Aorta (tissue), 5 donors: ENCODE measurements at regions not wholly inside any gene's neighbourhood (a gene's known extent, or its start where the extent isn't known, plus 50 kb on each side); places are given as distances from the start of the nearest gene placed in this dataset.

Experiments used
- ATAC-seq: fragments of 200-7000 bp; cut with Tn5 transposase; one replicate; pipeline ENCODE4 v1.9.1; 2022; ENCODE audit warnings: moderate library complexity; ENCODE audit not compliant: low FRiP score
- DNase-seq, 2 donors: peaks; one replicate each; pipeline ENCODE4 v3.0.0-alpha.2; 2020
- H3K27ac ChIP-seq, 2 donors: one replicate each; pipeline ENCODE4 v1.5.1; 2013; ENCODE audit warnings: low read length in 2 of 2, mild to moderate bottlenecking in 2 of 2, moderate library complexity in 2 of 2, control low read depth in 1 of 2, inconsistent platforms in 1 of 2, low read depth in 1 of 2
- H3K27me3 ChIP-seq, 2 donors: one replicate each; pipeline ENCODE4 v1.6.1; 2013; ENCODE audit warnings: control low read depth in 1 of 2, low read length in 1 of 2, mild to moderate bottlenecking in 1 of 2, moderate library complexity in 1 of 2; ENCODE audit not compliant: insufficient read depth in 2 of 2, control insufficient read depth in 1 of 2
- H3K36me3 ChIP-seq, 2 donors: one replicate each; pipeline ENCODE4 v1.6.1; 2013; ENCODE audit warnings: control low read depth in 1 of 2, low read length in 1 of 2, mild to moderate bottlenecking in 1 of 2; ENCODE audit not compliant: insufficient read depth in 2 of 2, control insufficient read depth in 1 of 2
- H3K4me1 ChIP-seq, 2 donors: one replicate each; pipeline ENCODE4 v1.6.1; 2013; ENCODE audit warnings: low read length in 2 of 2, control low read depth in 1 of 2, mild to moderate bottlenecking in 1 of 2, moderate library complexity in 1 of 2; ENCODE audit not compliant: insufficient read depth in 2 of 2, control insufficient read depth in 1 of 2
- H3K4me3 ChIP-seq, 2 donors: one replicate each; pipeline ENCODE4 v1.5.1; 2013; ENCODE audit warnings: low read length in 2 of 2, control low read depth in 1 of 2, mild to moderate bottlenecking in 1 of 2
- H3K9me3 ChIP-seq: one replicate; pipeline ENCODE4 v1.6.1; 2013; ENCODE audit warnings: mild to moderate bottlenecking, low read length; ENCODE audit not compliant: control insufficient read depth
- WGBS, 2 donors: extraction: QIAGEN DNeasy Blood & Tissue Kit; methylation state at CpG; one replicate each; pipeline ENCODE4 v1.1.7; 2013; 5-methylcytosine and 5-hydroxymethylcytosine counted together
- intact Hi-C, 2 donors: fragments of 100-400 bp; cut with DNase I; formaldehyde crosslinking; loops; one replicate each; pipeline versions ENCODE4 v1.14.2 to v1.15.0; 2022
- donor health status: healthy with polysubstance abuse.
- donor health status: Bipolar disorder and iron deficiency.
- donor health status: DM: no; HTN: no; CAD: no.
- donor health status: DM: no; HTN: no; CAD: no.
- donor health status: DM: yes; HTN: yes; CAD: no.

DNA sequence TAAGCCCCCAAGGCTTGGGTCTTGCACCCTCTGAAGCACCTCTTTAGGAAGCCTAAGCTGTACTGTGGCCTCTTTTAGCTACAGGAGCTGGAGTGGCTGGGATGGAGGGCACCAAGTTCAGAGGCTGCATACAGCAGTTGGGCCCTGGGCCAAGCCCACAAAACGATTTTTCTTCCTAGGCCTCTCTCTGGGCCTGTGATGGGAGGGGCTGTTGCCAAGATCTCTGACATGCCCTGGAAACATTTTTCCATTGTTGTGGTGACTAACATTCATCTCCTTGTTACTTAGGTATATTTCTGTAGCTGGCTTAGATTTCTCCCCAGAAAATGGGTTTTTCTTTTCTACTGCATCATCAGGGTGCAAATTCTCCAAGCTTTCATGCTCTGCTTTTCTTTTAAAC lies 375.7 kb upstream of the NPSR1 start:
- Histone ChIP-seq H3K4me3 (no peak overlapping the region), H3K36me3 (no peaks in the 10 kb centered on the region), H3K4me1 (no peaks in the 10 kb centered on the region), H3K27me3 (no peaks in the 10 kb centered on the region), H3K9me3 (peaks cover 2% of the 10 kb centered on the region), H3K27ac (no peak overlapping the region)
- WGBS, 2 donors = 0 to 11% methylated on average over 1 of the region's 1 CpG
- DNase-seq = no peak
- no peak for ATAC-seq
- intact Hi-C loops = no loop called here

DNA sequence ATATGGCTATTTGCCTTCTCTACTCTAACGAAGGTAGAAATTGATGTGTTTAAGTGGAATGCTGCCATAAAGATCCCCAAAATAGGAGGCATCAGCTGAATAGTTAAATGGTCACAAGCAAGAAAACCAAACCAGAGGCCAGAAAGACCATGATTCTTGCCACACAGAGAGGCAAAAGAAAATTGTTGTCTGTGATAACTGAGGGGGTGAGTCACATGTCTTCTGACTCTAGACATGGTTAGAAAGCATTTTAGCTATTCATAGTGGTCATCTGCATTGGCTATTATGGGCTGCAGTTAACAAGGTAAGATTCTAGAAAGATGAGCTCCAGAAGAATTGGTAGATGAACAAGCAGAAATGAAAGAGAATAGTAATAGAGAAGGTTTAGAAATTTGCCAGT lies 361.4 kb upstream of the NPSR1 start:
- WGBS, 2 donors = 56 to 64% methylated on average over 1 of the region's 1 CpG
- no peak for ATAC-seq
- intact Hi-C loops = no loop called here

DNA sequence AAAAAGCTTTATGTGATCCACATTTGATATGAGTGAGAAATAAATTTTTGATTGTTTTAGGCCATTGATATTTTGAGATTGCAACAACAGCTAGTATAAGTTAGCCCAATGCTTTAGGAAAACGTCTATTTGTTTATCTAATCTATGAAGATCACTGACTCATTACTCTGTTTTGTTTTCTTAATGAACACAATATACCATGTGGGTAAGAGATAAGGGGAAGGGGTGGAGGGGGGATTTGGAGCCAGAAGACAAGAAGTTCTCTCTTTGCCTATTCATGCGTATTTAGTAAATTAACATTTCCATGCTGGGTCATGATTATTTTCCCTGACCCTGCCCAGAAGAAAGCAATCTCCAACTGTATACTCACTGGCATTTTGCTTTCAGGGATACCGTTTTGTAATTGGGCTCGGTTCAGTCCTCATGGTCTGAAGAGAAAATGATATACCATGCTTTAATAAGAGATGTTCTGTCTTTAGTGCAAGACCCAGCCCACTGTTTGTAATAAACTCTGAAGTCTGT lies 359.5 kb upstream of the NPSR1 start:
- no peak for ATAC-seq
- whole genome bisulfite sequencing, 2 donors = 59 to 71% methylated on average over 4 of the region's 4 CpGs

More for the DNA sequence above, 361.4 kb upstream of the NPSR1 start:
- H3K4me1 ChIP-seq = no peaks in the 10 kb centered on the region
- H3K4me3 ChIP-seq = no peak overlapping the region
- no peak for DNase-seq
- no peaks in the 10 kb centered on the region for H3K36me3 ChIP-seq
- no peak overlapping the region for H3K27ac ChIP-seq
- no peaks in the 10 kb centered on the region for H3K9me3 ChIP-seq
- no peaks in the 10 kb centered on the region for H3K27me3 ChIP-seq

DNA sequence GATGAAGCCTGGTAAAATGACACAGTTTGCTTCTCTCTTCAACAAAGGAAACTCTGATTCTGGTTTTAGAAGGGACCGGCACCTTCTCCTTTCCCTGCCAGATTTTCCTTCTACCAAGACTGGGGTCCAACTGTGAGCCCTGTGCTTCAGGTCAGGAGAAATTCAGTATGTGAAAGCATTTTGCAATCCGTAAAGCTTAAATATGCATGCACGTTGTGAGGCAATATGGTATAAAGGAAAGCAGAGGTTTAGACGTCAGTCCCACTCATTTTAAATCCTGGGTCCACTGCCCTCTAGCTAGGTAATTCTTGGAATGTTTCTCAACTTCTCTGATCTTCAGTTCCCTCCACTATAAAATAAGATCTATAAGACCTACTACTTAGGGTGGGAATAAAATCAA lies 359.0 kb upstream of the NPSR1 start:
- WGBS, 2 donors = 80 to 81% methylated on average over 4 of the region's 4 CpGs
- no peak for ATAC-seq
- no peak for DNase-seq
- Histone ChIP-seq H3K4me3 (no peak overlapping the region), H3K27me3 (no peaks in the 10 kb centered on the region), H3K9me3 (no peaks in the 10 kb centered on the region), H3K36me3 (no peaks in the 10 kb centered on the region), H3K4me1 (no peaks in the 10 kb centered on the region), H3K27ac (no peak overlapping the region)
- intact Hi-C loops = no loop called here

More for the DNA sequence above, 359.5 kb upstream of the NPSR1 start:
- H3K27ac ChIP-seq = no peak overlapping the region
- no peaks in the 10 kb centered on the region for H3K27me3 ChIP-seq
- intact Hi-C loops = no loop called here
- H3K36me3 ChIP-seq = no peaks in the 10 kb centered on the region
- no peaks in the 10 kb centered on the region for H3K4me1 ChIP-seq
- DNase-seq = no peak
- no peaks in the 10 kb centered on the region for H3K9me3 ChIP-seq
- no peak overlapping the region for H3K4me3 ChIP-seq

DNA sequence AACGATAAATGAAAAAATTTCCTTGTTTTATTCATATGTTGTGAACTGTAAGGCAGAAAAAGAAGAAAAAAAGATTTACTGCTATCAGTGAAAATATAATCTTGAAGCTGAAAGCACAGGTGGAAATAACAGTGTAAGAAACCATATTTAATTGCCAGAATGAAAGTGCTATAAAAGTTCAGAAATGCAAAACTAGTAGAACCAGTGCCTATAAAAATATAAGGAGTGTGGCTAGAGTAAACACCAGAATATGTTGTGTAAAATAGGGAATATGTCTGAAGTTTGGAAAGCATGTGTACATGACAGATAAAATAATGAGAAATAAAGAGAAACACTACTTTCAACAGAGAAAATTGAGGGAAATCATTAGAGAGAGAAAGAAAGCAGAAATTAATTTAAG lies 350.5 kb upstream of the NPSR1 start:
- WGBS, 2 donors = 57 to 80% methylated on average over 1 of the region's 1 CpG
- Histone ChIP-seq H3K27ac (no peak overlapping the region), H3K4me1 (no peaks in the 10 kb centered on the region), H3K9me3 (no peaks in the 10 kb centered on the region), H3K4me3 (no peak overlapping the region), H3K36me3 (no peaks in the 10 kb centered on the region), H3K27me3 (no peaks in the 10 kb centered on the region)
- intact Hi-C loops = no loop called here
- no peak for DNase-seq
- no peak for ATAC-seq

DNA sequence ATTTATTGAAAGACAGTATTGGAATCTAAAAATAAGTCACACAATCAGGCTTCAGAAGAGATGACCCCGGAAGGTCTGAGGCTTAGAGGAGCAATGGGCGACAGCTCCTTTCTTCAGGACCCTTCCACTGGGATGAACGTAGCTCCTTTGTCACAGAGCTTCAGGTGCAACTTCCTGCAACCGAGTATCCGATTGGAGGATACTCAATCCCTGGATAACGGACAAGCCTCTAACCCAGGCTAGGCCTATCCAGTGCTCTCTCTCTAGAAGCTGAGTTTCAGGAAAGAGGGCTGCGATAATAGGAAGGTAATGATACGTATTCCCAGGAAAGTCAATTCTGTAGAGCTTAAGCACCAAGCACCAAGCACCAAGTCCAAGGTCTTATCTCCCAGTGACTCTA lies 349.4 kb upstream of the NPSR1 start:
- Histone ChIP-seq H3K9me3 (peaks cover 3% of the 10 kb centered on the region), H3K36me3 (no peaks in the 10 kb centered on the region), H3K27ac (no peak overlapping the region), H3K27me3 (no peaks in the 10 kb centered on the region), H3K4me1 (no peaks in the 10 kb centered on the region), H3K4me3 (no peak overlapping the region)
- intact Hi-C loops = no loop called here
- 92 to 93% methylated on average over 8 of the region's 8 CpGs for WGBS, 2 donors
- DNase-seq (no peak), ATAC-seq (no peak)

DNA sequence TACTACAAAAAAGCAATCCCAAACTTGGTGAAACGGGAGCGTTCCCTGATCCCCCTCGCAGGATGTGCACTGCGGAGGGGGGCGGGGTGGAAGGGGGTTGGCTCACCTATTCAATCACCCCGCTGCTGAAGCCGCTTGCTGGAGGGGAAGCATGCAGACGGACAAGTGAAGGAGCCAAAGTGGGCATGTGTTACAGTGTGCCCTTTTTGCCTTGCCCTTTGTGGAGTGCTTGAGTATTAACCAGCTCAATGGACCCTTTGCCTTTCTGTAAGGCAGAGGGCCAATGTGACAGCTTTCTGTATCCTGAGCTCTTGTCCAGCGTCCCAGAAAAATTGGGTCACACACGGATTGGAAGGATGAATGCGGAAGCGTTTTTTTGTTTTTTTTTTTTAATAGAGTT lies 348.9 kb upstream of the NPSR1 start:
- H3K27me3 ChIP-seq = no peaks in the 10 kb centered on the region
- no peaks in the 10 kb centered on the region for H3K4me1 ChIP-seq

DNA sequence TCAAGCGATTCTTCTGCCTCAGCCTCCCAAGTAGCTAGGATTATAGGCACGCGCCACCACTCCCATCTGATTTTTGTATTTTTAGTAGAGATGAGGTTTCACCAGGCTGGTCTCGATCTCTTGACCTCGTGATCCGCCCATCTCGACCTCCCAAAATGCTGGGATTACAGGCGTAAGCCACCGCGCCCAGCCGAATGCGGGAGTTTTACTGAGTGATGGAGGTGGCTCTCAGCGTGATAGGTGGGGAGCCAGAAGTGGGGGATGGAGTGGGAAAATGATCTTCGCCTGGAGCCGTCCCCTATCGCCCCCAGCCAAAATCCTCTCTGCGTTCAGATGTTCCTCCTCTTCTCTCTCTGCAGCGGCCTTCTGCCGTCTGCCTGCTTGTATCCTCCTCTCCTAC lies 348.4 kb upstream of the NPSR1 start:
- Histone ChIP-seq H3K27me3 (no peaks in the 10 kb centered on the region), H3K4me1 (no peaks in the 10 kb centered on the region), H3K4me3 (no peak overlapping the region), H3K36me3 (no peaks in the 10 kb centered on the region), H3K9me3 (peaks cover 3% of the 10 kb centered on the region), H3K27ac (no peak overlapping the region)
- intact Hi-C loops = no loop called here
- DNase-seq (no peak), ATAC-seq (no peak)
- 95 to 96% methylated on average over 19 of the region's 19 CpGs for WGBS, 2 donors

More for the DNA sequence above, 348.9 kb upstream of the NPSR1 start:
- Histone ChIP-seq H3K9me3 (peaks cover 3% of the 10 kb centered on the region), H3K4me3 (no peak overlapping the region), H3K36me3 (no peaks in the 10 kb centered on the region), H3K27ac (no peak overlapping the region)
- ATAC-seq = no peak
- 89 to 90% methylated on average over 12 of the region's 12 CpGs for WGBS, 2 donors
- DNase-seq = no peak
- intact Hi-C loops = no loop called here

DNA sequence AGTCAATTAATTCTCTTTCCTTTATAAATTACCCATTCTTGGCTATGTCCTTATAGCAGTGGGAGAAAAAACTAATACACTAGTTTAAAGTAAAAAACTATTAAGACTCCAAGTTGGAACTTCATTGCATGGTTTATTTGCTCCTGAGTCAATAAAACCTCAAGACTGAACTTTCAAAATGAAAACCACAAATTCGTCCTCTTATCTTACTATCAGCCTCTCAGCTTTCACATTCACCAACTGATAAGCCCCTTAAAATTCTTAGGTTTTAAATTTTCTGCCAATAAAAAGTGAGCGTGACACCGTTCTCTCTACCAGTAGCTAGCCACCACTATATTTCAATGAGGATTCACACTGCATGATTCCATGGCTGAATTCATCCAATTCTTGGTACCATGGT lies 346.4 kb upstream of the NPSR1 start:
- intact Hi-C loops = no loop called here
- H3K36me3 ChIP-seq = no peaks in the 10 kb centered on the region
- H3K4me3 ChIP-seq = no peak overlapping the region
- H3K27ac ChIP-seq = no peak overlapping the region
- WGBS, 2 donors = 55 to 62% methylated on average over 3 of the region's 3 CpGs
- ATAC-seq (no peak), DNase-seq (no peak)
- H3K9me3 ChIP-seq = peaks cover 3% of the 10 kb centered on the region
- H3K4me1 ChIP-seq = no peaks in the 10 kb centered on the region
- no peaks in the 10 kb centered on the region for H3K27me3 ChIP-seq
